Esophagus squamous epithelium (tissue), 5 donors: ENCODE measurements at regions not wholly inside any gene's neighbourhood (a gene's known extent, or its start where the extent isn't known, plus 50 kb on each side); places are given as distances from the start of the nearest gene placed in this dataset.
A peak's percentile ranks its signal among the peaks of the same experiment; 100 is the strongest.

Experiments
- DNase-seq: peaks from one replicate; lab custom pipeline; 2025; lab: John Stamatoyannopoulos, UW
- H3K27ac ChIP-seq, 4 donors: fragments of 200-600 bp; sonication (generic); one replicate each; pipeline ENCODE4 v1.5.1; 2016 to 2019; ENCODE audit warnings: mild to moderate bottlenecking in 1 of 4
- H3K27me3 ChIP-seq, 4 donors: fragments of 200-600 bp; sonication (generic); 1 replicate in 3 of 4; 2 replicates in 1 of 4; pipeline versions ENCODE4 v1.5.1 to v1.6.0; 2017 to 2021; ENCODE audit warnings: antibody characterized with exemption in 1 of 4
- H3K36me3 ChIP-seq, 3 donors: fragments of 200-600 bp; sonication (generic); one replicate each; pipeline ENCODE4 v1.5.1; 2016 to 2019
- H3K4me1 ChIP-seq, 3 donors: fragments of 200-600 bp; sonication (generic); one replicate each; pipeline ENCODE4 v1.5.1; 2017 to 2019
- H3K4me3 ChIP-seq, 4 donors: fragments of 200-600 bp; sonication (generic); 1 replicate in 3 of 4; 2 replicates in 1 of 4; pipeline ENCODE4 v1.5.1; 2016 to 2019; ENCODE audit warnings: mild to moderate bottlenecking in 2 of 4, moderate library complexity in 1 of 4
- H3K9me3 ChIP-seq, 3 donors: fragments of 200-600 bp; sonication (generic); one replicate each; pipeline ENCODE4 v1.5.1; 2016 to 2019
- CTCF ChIP-seq, 6 experiments: fragments of 450-650 bp in 4 of 6; fragments of 200-600 bp in 2 of 6; sonication (generic) in 2 of 6; IDR thresholded peaks; one replicate each; pipeline ENCODE4 v1.5.1; 2016 to 2019; ENCODE audit warnings: antibody characterized with exemption in 6 of 6, mild to moderate bottlenecking in 4 of 6, moderate library complexity in 4 of 6
- POLR2A ChIP-seq, 4 donors: fragments of 450-650 bp; IDR thresholded peaks; one replicate each; pipeline ENCODE4 v1.6.1; 2017; ENCODE audit warnings: antibody characterized with exemption in 4 of 4, mild to moderate bottlenecking in 4 of 4, moderate library complexity in 3 of 4
- WGBS, 2 donors: methylation state at CpG; one replicate each; pipeline ENCODE4 v1.1.5; 2018; 5-methylcytosine and 5-hydroxymethylcytosine counted together
- intact Hi-C: fragments of 100-400 bp; cut with DNase I; formaldehyde crosslinking; loops from one replicate; pipeline ENCODE4 v1.15.0; 2022
- donor health status: DM: yes; HTN: yes; CAD: no.

- no peak for DNase-seq
- Histone ChIP-seq H3K27me3 (peaks cover 0 to 10% (median 0%) of the 10 kb centered on the region in 4 donors), H3K4me1 (peaks cover 5 to 22% (median 20%) of the 10 kb centered on the region in 3 donors), H3K36me3 (no peaks in the 10 kb centered on the region), H3K9me3 (no peaks in the 10 kb centered on the region), H3K27ac (no peak overlapping the region), H3K4me3 (no peak overlapping the region)
- WGBS, 2 donors = 64 to 80% methylated on average over 5 of the region's 5 CpGs
- TF ChIP-seq POLR2A (IDR thresholded peaks at IDR 0.05) (no peak), CTCF (IDR thresholded peaks at IDR 0.05) (no peak)
- intact Hi-C loops = no loop called here
Measured at GRCh38 chr10:124159153-124159552, 65.8 kb upstream of the CHST15 start.

GRCh38 chr10:124158592-124158991 lies 65.2 kb upstream of the CHST15 start:
- TF ChIP-seq CTCF (IDR thresholded peaks at IDR 0.05) (no peak), POLR2A (IDR thresholded peaks at IDR 0.05) (no peak)
- Histone ChIP-seq H3K27ac (no peak overlapping the region), H3K4me3 (no peak overlapping the region), H3K9me3 (no peaks in the 10 kb centered on the region), H3K27me3 (peaks cover 0 to 10% (median 0%) of the 10 kb centered on the region in 4 donors), H3K4me1 (peaks cover 5 to 22% (median 20%) of the 10 kb centered on the region in 3 donors), H3K36me3 (no peaks in the 10 kb centered on the region)
- intact Hi-C loops = no loop called here
- 81 to 98% methylated on average over 5 to 7 of the region's 8 CpGs for WGBS, 2 donors
- DNase-seq = no peak

- 50% methylated on average over 2 of the region's 4 CpGs; no CpG with 5 or more reads in 1 of the 2 donors for WGBS, 2 donors
- Histone ChIP-seq H3K27ac (no peak overlapping the region), H3K4me3 (no peak overlapping the region), H3K9me3 (no peaks in the 10 kb centered on the region), H3K27me3 (peaks cover 0 to 10% (median 0%) of the 10 kb centered on the region in 4 donors), H3K36me3 (no peaks in the 10 kb centered on the region), H3K4me1 (peaks cover 17 to 35% (median 33%) of the 10 kb centered on the region in 3 donors)
- intact Hi-C loops = no loop called here
- DNase-seq = no peak
- TF ChIP-seq CTCF (IDR thresholded peaks at IDR 0.05) (no peak), POLR2A (IDR thresholded peaks at IDR 0.05) (no peak)
Measured at GRCh38 chr10:124157271-124157681, 63.9 kb upstream of the CHST15 start.

GRCh38 chr10:124156524-124157260 lies 63.3 kb upstream of the CHST15 start:
- Histone ChIP-seq H3K4me1 (peaks cover 23 to 41% (median 39%) of the 10 kb centered on the region in 3 donors), H3K9me3 (no peaks in the 10 kb centered on the region), H3K36me3 (no peaks in the 10 kb centered on the region), H3K27me3 (peaks cover 0 to 10% (median 0%) of the 10 kb centered on the region in 4 donors), H3K27ac (peak overlapping the region in 2 of 4 donors; percentile 67 to 82), H3K4me3 (peak overlapping the region in 1 of 4 donors; percentile 21)
- no peak for DNase-seq
- no peak for TF ChIP-seq CTCF (IDR thresholded peaks at IDR 0.05)
- no peak for TF ChIP-seq POLR2A (IDR thresholded peaks at IDR 0.05)
- intact Hi-C loops = no loop called here
- 65 to 67% methylated on average over 2 to 6 of the region's 17 CpGs for WGBS, 2 donors

GRCh38 chr10:124155781-124156435 lies 62.5 kb upstream of the CHST15 start:
- no peak for DNase-seq
- WGBS, 2 donors = 68 to 69% methylated on average over 6 to 11 of the region's 17 CpGs
- peak overlapping the region; percentile 19 to 82 (median 50) for H3K27ac ChIP-seq
- H3K27me3 ChIP-seq = peaks cover 0 to 15% (median 0%) of the 10 kb centered on the region in 4 donors
- peaks cover 25 to 46% (median 39%) of the 10 kb centered on the region in 3 donors for H3K4me1 ChIP-seq
- no peaks in the 10 kb centered on the region for H3K9me3 ChIP-seq
- H3K4me3 ChIP-seq = peak overlapping the region in 1 of 4 donors; percentile 21
- H3K36me3 ChIP-seq = no peaks in the 10 kb centered on the region
- TF ChIP-seq POLR2A (IDR thresholded peaks at IDR 0.05) (no peak), CTCF (IDR thresholded peaks at IDR 0.05) (no peak)
- intact Hi-C loops = no loop called here
